Body of pancreas (tissue), 4 donors: ENCODE measurements at regions not wholly inside any gene's neighbourhood (a gene's known extent, or its start where the extent isn't known, plus 50 kb on each side); places are given as distances from the start of the nearest gene placed in this dataset.

Experiments used
- CTCF ChIP-seq, 7 experiments: fragments of 450-650 bp in 4 of 7; fragments of 200-600 bp in 3 of 7; sonication (generic) in 3 of 7; IDR thresholded peaks; one replicate each; pipeline ENCODE4 v1.5.1; 2016 to 2019; ENCODE audit warnings: antibody characterized with exemption in 7 of 7
- POLR2A ChIP-seq, 3 donors: fragments of 450-650 bp; IDR thresholded peaks; one replicate each; pipeline ENCODE4 v1.6.1; 2016; ENCODE audit warnings: antibody characterized with exemption in 3 of 3, mild to moderate bottlenecking in 2 of 3

DNA sequence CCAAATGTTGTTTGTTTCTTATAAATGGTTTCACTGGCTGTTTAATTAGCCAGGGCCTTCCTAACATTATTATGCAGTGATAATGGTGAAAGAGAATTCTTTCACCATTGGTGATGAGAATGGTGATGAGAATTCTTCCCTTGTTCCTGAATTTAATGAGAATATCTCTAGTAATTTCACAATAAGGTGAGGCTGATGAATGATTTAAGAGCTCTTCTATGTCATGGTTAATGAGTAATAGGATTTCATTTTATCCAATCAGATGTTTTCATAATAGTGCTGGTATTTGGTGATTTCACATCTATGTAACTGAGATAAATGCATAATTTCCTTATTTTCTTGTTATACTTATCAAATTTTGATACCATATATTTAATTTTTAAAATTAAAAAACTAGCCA is 535.7 kb upstream of the ZEB2 start:
- TF ChIP-seq POLR2A (IDR thresholded peaks at IDR 0.05) (no peak), CTCF (IDR thresholded peaks at IDR 0.05) (no peak)
